ENCODE measurements at regions not wholly inside any gene's neighbourhood (a gene's known extent, or its start where the extent isn't known, plus 50 kb on each side); places are given as distances from the start of the nearest gene placed in this dataset.

DNA sequence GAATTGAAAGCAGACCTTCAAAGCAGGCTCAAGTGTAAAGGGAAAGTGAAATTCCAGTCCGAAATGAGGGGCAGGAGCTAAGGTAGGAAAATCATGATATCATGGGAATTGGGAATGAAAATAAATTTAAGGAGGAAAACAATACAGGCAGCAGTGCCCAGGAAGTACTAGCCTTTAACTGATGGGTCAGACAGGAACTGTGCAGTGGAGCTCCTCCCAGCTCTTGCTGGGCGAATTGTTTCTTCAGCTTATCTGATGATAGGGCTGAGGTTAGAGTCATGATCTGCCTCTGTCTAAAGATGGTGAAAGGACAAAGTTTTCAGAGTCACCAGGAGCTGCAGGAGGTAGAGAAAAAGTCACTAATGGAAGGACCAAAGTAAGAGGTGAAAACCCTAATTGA, 457.9 kb upstream of the PTCHD4 start:
- TF ChIP-seq ZNF274 (IDR thresholded peaks at IDR 0.05; ENCODE audit: low read depth, low read length), result no peak
- no peak for TF ChIP-seq YY1 (IDR thresholded peaks at IDR 0.05; ENCODE audit: insufficient read depth, insufficient read length)
- no peak for TF ChIP-seq SUZ12 (IDR thresholded peaks at IDR 0.05; ENCODE audit: extremely low read depth, insufficient read depth, insufficient read length)

All from NT2/D1 (cell line).